ENCODE measurements at regions not wholly inside any gene's neighbourhood (a gene's known extent, or its start where the extent isn't known, plus 50 kb on each side); places are given as distances from the start of the nearest gene placed in this dataset.

DNA sequence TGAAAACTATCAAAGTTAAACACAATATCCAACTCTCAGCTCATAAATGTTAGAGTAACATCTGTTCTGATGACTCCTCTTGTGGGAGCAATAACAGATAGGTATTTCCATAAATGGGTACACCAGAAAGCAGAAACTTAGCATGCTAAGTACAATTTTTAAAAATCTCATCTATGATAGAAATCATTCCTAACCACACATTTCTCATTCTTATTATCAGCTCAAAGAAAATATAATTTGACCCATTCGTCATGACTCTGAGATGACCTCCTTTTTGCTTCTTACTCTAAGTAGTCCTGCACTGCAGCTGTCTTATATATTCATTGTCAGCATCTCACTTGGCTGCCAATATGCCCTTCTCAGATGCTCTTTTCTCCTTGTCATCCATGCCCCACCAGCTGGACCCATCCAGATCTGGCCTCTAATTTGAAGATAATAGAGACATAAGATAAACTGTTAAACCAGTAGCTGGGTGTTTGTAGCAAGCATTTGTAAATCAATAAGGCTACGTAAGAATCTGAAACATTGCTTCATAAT, 298.3 kb downstream of the KCNS3 start:
- no peaks in the 10 kb centered on the region for H3K9me1 ChIP-seq (ENCODE audit: insufficient read depth, low read length)
- H3K79me1 ChIP-seq (ENCODE audit: low read depth in 1 of 2, low read length in 2 of 2) = no peaks in the 10 kb centered on the region
- H3K14ac ChIP-seq (replicated peaks; ENCODE audit: low read depth, low read length) = no peak overlapping the region
- 40% methylated on average over 1 of the region's 2 CpGs; no CpG with 5 or more reads in 1 of the 2 experiments for WGBS, 2 experiments (ENCODE audit: extremely low coverage in 2 of 2, insufficient read length in 1 of 2)
- DNase-seq (no peak), ATAC-seq (ENCODE audit: low read depth) (no peak)
- no peak overlapping the region for H2BK20ac ChIP-seq (ENCODE audit: low read depth, low read length)
- no peak for TF ChIP-seq RCOR1 (IDR thresholded peaks at IDR 0.05; ENCODE audit: insufficient replicate concordance, low read length)
- no peak overlapping the region for H3K4ac ChIP-seq (ENCODE audit: low read depth, low read length)
- no peak overlapping the region for H2BK15ac ChIP-seq (ENCODE audit: low read depth, low read length)
- in situ Hi-C loops (cut with MboI; ENCODE audit: low sequenced_read_pairs) = loop anchor here (10.0 kb wide), 1 partner anchor 198 kb away; no protein-coding TSS in a partner anchor
- H3K4me3 ChIP-seq (ENCODE audit: insufficient read depth, low read depth, low read length) = no peak overlapping the region
- no peak overlapping the region for H3K18ac ChIP-seq (ENCODE audit: low read depth, low read length)
- dilution Hi-C loops (cut with HindIII; ENCODE audit: low sequenced_read_pairs, unreplicated experiment) = no loop called here
- intact Hi-C loops (cut with micrococcal nuclease) = no loop called here
- ChIA-PET POLR2A (ENCODE audit: unreplicated experiment) (no interaction called here), CTCF (interaction anchor here (1.0 to 1.1 kb wide), 2 partner anchors 18 to 201 kb away, joined by 3 to 5 read pairs; no protein-coding TSS in a partner anchor)
- no peak overlapping the region for H2AK9ac ChIP-seq (replicated peaks; ENCODE audit: low read depth, low read length, poor library complexity)
- no peak overlapping the region for H4K8ac ChIP-seq (ENCODE audit: low read depth in 2 of 2, low read length in 2 of 2)
- no peak overlapping the region for H3K9ac ChIP-seq (ENCODE audit: low read depth, low read length)
- no peak overlapping the region for H3K4me2 ChIP-seq (ENCODE audit: low read depth, low read length)
- peaks cover 2% of the 10 kb centered on the region; the same call in 1 of the 2 replicates for H3K27me3 ChIP-seq (ENCODE audit: control insufficient read depth, insufficient read depth, low read length)
- no peaks in the 10 kb centered on the region for H3K4me1 ChIP-seq (ENCODE audit: control insufficient read depth, insufficient read depth, low read length)
- no peak overlapping the region for H3K56ac ChIP-seq (ENCODE audit: extremely low read depth, insufficient read depth, low read length)
- H2AFZ ChIP-seq (replicated peaks; ENCODE audit: low read length, poor library complexity) = no peak overlapping the region
- BruUV-seq (replicated peaks) = no TSS peak
- H4K91ac ChIP-seq (ENCODE audit: insufficient read depth, low read depth, low read length) = no peak overlapping the region
- H3K27ac ChIP-seq (ENCODE audit: insufficient read depth, low read length) = no peak overlapping the region
- no peak overlapping the region for H2BK5ac ChIP-seq (ENCODE audit: low read depth, low read length, poor library complexity, severe bottlenecking)
- H2BK120ac ChIP-seq (ENCODE audit: low read depth, low read length) = no peak overlapping the region
- no peaks in the 10 kb centered on the region for H3K9me3 ChIP-seq (ENCODE audit: control insufficient read depth, insufficient read depth, low read length)
- H2AK5ac ChIP-seq (ENCODE audit: low read depth, low read length) = no peak overlapping the region
- H4K20me1 ChIP-seq (ENCODE audit: insufficient read depth, low read length) = no peaks in the 10 kb centered on the region
- no peak overlapping the region for H3K23ac ChIP-seq (ENCODE audit: low read depth, low read length)
- H3K36me3 ChIP-seq (ENCODE audit: control insufficient read depth, insufficient read depth, low read length) = no peaks in the 10 kb centered on the region
- no peak overlapping the region for H4K5ac ChIP-seq (ENCODE audit: low read depth, low read length)

Data from IMR-90 (cell line).